GM18873 (cell line): ENCODE measurements at regions not wholly inside any gene's neighbourhood (a gene's known extent, or its start where the extent isn't known, plus 50 kb on each side); places are given as distances from the start of the nearest gene placed in this dataset.

Experiments used
- ATAC-seq: cut with Tn5 transposase; IDR thresholded peaks from one replicate; pipeline ENCODE4 v1.9.1; 2021; ENCODE audit warnings: mild to moderate bottlenecking, moderate library complexity, moderate number of reproducible peaks; ENCODE audit not compliant: unreplicated experiment, low FRiP score

DNA sequence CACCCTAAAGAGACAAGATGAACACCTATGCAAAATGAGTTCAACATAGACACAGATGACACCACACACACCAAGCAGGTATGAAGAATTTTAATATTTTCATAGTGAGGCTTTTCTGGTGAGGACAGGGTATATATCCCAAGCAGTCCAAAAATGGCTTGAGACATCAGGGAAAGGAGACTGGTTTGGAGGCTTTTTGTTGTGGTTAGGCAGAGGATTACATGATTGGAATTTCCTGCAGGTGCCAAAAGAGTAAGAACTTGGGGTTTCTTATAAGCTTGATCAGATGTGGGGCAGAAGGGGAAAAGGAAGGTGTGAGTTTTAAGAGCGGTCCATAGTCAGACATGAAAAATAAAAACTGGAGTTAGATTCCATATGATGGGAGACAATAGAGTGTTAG, 420.8 kb upstream of the SLITRK1 start:
- ATAC-seq = no peak

- ATAC-seq = no peak
Observed at GRCh38 chr13:84297251-84297650, 415.0 kb upstream of the SLITRK1 start.

DNA sequence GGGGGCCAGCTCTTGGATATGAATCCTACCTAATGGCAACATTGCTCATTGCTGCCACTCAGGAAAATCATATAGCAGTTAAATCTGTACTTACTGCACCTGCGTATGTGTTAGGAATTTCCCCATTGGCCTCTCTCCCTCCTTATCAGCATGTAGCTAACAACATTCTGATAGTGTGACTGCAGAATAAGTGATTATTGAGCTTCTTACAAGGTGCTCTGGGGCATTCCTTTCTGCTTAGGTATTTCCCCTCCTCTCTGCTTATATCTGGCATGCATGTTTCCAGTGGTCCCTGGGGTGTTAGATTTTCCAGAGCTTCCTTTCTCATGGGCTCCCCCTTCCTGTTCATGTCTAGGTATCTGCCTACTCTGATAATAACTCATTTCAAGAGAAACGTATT, 414.1 kb upstream of the SLITRK1 start:
- ATAC-seq = no peak

GRCh38 chr13:84294576-84294975, 412.3 kb upstream of the SLITRK1 start:
- ATAC-seq = no peak

DNA sequence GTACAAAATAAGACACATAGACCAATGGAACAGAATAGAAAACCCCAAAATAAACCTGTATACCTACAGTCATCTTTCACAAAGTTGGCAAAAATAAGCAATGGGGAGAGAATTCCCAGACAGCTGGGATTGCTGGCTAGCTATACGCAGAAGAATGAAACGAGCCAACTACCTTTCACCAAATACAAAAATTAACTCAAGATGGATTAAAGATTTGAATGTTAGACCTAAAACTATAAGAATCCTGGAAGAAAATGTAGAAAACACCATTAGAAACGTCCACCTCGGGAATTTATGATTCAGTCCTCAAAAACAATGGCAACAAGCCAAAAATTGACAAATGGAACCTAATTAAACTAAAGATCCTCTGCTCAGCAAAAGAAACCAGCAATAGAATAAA, 408.1 kb upstream of the SLITRK1 start:
- no peak for ATAC-seq

DNA sequence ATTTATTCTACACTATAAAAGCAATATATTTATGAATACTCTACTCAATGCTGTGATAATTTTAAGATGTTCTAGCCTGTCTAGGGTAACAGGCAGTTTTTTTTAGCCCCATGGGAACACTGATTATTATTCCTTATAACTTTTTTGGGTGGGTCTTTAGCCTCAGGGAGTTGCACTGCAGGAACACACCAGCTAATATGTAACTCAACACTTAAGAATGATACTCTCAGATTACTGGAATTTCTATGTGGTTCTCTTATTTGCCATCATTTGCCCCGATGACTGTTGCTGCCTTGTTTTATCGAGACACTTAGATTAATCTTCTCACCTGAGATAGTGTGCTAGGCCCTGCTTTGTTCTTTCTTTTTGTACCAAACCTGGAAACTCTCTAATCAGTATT, 396.9 kb upstream of the SLITRK1 start:
- no peak for ATAC-seq

DNA sequence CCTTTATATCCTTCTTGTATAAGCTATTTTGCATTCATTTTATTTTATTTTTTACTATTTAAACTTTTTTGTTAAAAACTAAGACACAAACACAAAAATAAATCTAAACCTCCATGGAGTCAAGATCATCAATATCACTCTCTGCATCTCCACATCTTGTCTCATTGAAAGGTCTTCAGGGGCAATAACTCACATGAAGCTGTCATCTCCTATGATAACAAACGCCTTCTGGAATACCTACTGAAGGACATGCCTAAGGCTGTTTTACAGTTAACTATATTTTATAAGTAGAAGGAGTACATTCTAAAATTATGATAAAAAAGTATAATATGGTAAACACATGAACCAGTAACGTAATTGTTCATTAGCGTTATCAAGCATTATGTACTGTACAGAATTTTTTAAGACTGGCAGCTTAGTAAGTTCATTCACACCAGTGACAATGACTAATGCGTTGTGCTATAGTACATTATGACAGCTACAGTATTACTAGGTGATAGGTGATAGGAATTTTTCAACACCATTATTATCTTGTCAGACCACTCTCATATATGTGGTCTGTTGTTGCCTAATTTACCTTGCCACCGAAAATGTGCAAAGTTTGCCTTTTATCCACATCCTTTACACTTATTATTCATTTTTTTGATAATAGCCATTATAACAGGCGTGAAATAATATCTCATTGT, 390.7 kb upstream of the SLITRK1 start:
- ATAC-seq = no peak

DNA sequence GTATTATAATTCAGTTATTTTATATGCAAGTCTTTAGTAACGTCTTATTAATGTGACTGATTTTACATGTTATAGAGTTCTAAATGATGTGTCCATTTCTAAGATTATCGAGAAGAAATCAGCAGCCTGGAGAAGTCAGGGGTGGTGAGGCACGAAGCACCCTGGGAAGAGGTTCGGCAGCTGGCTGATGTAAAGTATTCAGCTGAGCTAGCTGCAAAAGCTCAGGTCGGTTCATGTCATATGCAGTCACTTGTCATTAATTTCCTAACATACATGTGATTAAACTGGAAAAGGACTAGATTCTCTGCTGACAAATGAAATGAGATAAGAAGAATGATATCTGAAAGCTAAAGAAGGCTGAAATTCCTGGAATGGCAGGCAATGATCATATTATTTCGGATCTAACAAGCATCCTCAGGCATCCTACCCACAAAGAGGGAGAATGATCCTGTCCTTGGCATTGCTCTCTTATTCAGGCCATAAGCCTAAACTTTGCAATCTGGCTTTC, 383.0 kb upstream of the SLITRK1 start:
- no peak for ATAC-seq

DNA sequence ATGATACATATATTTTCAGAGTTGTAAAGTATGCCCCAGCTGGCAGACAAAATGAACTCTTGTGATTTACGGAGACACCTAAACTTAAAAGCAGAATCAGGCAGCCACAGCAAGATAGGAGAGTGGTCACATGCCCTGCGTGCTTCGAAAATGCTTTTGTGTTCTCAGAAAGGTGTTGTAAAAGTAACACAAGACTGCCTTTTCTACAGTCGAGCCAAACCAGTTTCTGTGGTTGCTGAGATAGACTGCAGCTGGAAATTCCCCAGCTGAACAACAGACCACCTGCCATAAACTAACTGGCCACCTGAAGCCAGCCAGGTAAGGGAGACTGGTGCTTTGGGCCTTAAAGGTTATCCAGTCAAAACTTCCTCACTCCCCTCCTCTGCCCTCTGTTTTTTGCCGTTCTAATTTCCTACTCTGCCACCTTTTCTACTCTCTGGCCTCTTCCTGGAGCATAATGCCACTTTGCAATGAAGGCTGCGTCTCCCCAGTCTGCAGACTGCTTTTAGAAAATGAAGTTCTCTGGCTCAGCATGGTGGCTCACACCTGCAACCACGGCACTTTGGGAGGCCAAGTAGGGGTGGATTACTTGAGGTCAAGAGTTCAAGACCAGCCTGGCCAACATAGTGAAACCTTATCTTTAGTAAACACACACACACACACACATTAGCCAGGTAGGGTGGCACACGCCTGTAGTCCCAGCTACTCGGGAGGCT, 381.2 kb upstream of the SLITRK1 start:
- ATAC-seq = no peak

- no peak for ATAC-seq
Observed at GRCh38 chr13:84255226-84255797, 373.0 kb upstream of the SLITRK1 start.

GRCh38 chr13:84249463-84249862, 367.2 kb upstream of the SLITRK1 start:
- no peak for ATAC-seq

DNA sequence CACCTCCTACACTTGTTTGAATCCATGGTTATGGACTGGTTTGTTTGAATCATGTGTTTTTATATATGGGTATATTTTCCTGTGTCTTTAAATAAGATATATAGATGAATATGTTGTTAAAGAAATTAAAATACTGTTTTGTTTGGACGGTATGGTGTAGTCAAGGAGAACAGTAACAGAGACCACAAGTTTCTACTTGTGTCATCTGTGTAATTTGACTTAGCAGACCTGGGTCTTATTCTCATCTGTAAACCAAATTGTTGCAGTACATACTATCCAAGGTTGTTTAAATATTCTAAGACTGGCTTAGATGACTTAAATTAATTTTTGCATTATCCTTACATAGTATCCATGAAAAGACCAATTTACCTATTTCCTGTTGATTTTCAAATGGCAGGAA, 361.1 kb upstream of the SLITRK1 start:
- no peak for ATAC-seq

- ATAC-seq = no peak
Observed at GRCh38 chr13:84239032-84239431, 356.8 kb upstream of the SLITRK1 start.

DNA sequence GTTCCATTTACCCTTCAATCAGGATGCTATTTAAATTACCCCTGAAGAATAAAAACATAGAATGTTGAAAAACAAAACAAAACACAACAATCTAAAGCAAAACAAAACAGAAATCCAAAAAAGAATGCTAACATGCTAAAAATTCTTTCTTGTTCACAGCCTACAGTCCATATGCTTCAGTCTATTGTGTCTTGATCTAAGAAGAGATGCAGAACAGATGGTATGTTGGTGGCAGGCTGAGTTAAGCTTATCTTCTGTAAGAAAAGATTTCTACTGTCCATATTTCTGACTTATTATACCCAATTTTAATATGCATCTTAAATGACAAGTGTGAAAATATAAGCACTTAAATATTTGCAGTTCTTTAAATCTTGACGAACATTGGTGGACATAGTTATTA, 356.1 kb upstream of the SLITRK1 start:
- ATAC-seq = no peak

DNA sequence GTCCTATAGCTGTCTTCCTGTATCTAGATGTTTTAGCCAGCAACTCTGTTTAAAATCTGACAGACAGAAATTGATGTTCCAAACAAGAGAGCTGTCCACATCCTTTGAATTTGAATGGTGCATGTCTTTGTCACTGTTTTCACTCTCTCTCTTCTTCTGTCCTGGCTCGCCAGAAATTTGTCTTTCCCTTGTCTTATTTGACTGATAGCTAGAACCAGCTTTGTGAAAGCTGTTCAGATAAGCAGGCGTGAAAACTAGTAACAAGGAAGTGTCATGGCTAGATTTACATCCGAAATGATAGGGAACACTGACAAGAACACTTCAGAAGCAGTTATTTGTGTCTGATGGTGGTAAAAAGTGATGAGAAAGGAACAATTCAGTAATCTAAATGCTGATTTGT, 354.9 kb upstream of the SLITRK1 start:
- ATAC-seq = no peak

- no peak for ATAC-seq
Observed at GRCh38 chr13:84234416-84234815, 352.1 kb upstream of the SLITRK1 start.

GRCh38 chr13:84230568-84230967, 348.3 kb upstream of the SLITRK1 start:
- ATAC-seq = no peak

DNA sequence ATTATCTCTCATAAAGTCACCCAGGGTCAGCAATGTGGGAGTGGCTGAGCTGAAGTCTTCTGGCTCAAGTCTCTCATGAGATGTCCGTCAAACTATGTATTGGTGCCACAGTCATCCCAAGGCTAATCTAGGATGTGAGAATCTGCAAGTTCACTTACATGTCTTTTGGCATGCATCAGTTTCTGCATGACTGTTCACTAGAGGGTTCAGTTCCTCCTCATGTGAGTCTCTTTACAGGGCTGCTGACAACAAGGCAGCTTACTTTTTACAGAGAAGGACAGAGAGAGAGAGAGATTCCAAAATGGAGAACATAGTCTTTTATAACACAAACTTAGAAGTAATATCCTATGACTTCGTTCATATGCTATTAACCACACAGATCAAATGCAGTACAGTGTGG, 328.8 kb upstream of the SLITRK1 start:
- ATAC-seq = no peak

DNA sequence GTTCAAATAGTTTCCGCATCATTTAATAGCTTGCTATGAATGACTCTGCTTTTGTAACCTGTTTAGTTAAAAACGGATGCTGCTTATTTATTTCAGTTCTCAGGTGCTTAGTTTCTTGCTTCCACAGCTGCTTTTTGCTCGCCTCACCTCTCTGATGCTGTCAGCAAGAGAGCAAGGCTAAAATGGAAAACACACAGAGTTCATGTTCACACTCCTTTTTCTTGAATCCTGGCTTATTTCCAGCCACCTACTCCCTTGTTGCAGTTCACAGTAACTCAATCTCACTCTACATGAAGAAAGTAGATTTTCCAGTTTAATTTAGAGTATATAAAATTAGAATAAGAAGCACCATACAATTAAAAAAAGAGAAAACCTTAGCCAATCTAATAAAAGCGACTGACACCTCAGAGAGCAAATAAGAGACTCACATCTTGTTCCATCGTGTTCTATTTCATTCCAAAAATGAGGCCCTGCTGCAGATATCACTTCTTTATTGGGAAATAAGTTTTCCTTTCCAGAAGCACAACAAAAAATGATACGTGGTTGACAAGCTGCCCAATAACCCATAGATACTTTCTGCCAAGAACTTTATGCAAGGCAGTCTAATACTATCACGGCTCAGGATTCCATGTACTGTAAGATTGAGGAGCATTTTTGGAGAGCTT, 326.1 kb upstream of the SLITRK1 start:
- ATAC-seq = no peak

DNA sequence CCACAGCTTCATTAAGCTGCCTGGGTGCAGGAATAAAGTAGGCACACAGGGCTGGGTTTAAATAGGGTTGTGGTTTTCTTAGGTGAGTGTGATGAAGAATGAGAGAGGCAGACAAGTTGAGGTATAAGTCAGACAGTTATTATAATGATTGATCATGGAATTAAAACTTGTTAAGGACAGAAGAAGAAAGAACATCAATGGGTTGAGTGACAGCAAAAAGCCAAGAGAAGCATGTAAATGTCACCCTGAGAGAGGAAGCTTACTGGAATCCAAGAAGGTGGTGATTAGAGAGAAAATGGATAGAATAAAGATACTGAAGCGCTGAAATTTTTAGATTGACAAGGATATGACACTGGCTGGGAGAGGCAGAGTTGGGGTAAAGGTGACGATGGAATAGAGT, 325.2 kb upstream of the SLITRK1 start:
- ATAC-seq = no peak

GRCh38 chr13:84200971-84201370, 318.7 kb upstream of the SLITRK1 start:
- no peak for ATAC-seq
